GM19025 (cell line): ENCODE measurements at regions not wholly inside any gene's neighbourhood (a gene's known extent, or its start where the extent isn't known, plus 50 kb on each side); places are given as distances from the start of the nearest gene placed in this dataset.

Source experiments
- ATAC-seq: cut with Tn5 transposase; IDR thresholded peaks from one replicate; pipeline ENCODE4 v1.9.1; 2021; ENCODE audit warnings: mild to moderate bottlenecking, low read depth, moderate library complexity; ENCODE audit not compliant: unreplicated experiment

DNA sequence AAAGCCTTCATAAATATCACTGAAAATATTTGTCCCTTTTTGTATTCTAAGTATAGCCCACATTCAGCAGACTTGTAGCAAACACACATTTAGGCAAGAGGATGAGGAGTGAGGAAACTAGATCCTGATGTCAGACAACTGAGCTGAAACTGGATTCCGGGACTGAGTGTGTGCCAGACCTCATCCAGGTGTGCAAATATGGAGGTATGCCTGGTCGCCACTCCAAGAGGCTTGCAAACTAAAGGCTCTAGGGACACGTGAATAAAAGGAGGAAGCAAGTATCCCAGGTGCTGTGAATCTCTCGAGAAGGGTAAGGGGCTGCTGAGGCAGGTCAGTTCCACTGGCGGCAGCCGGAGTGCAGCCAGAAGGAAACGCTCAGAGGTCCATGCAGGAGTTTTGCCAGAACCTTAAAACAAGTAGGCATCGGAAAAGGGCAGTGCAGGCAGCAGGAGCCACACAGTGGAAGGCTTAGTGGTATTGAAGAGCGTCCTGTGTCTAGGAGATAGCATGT, 77.4 kb upstream of the ALDH1B1 start:
- no peak for ATAC-seq

DNA sequence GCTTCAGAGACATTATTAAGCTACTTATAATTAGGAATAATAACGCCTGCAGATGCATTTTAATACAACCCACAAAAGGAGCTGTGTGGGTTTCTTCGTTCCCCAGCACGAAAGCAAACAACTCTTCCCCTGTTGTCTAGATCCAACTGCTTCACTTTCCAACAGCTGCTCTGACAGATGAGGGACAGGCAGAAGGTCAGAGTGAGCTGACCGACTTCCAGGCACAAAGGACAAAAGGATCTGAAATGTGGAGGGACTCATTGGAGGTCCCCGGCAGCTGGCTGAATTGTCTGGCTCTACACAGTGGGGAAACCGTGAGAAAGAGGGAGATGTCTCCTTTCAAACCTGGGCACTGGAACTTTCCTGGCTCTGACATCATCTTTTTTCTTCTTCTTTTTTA, 79.1 kb upstream of the ALDH1B1 start:
- no peak for ATAC-seq

DNA sequence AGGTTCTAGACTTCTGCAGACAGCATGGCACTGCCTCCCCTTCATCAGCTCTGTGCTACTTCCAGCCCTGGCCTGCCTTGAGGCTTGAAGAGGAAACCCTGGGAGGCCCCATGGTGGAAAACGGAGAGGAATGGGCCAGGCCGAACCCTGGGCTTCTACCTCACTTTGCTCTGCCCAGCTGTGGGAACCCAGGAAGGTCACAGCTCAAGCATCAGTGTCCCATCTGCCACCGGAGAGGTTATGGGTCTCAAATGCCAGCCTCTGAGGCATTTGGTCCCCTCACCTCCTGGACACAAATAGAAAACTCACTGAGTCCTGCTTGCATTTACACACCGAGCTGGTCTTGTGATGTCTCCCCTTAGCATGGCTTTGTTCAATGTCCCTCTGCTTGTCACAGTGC, 80.1 kb upstream of the ALDH1B1 start:
- no peak for ATAC-seq

DNA sequence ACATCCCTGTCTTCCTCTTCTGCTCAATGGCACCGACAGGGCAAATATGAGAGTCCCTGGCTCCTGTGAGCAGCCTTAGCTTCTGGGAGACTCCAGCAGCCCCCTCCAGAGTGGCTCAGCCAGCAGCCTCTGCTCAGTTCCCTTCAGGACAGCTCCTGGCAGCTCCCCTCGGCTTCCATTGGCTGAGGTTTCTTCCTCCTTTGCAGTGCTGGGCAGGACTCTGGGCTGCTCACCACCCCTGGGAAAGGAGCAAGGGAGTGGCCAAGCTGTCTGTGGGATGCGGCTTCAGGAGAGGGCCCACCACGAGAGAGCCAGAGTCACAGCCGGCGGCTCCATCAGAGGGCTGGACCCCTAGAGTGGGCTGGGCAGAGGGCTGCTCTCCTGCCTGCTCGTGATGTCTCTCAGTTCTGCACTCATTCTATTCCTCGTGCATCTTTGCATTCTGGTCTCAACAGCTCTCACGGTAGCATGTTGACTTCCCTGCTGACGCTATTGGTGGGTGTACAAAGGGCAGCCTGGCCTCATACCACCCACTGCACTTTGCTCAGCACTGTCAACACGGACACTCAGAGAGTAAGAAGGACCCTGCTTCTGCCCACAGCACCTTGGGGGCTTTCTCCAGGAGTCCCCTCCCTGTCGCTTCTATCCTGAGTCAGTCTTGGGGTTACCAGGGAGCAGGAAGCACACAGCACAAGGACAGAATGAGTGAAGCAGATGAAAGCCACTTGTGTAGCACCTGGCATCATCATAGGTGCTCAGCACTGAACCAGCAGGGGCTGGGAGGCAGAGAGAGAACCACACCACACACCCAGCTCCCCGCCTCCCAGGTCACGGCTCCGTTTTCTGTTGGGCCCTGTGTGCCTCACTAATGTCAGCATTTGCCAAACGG, 80.9 kb upstream of the ALDH1B1 start:
- no peak for ATAC-seq

DNA sequence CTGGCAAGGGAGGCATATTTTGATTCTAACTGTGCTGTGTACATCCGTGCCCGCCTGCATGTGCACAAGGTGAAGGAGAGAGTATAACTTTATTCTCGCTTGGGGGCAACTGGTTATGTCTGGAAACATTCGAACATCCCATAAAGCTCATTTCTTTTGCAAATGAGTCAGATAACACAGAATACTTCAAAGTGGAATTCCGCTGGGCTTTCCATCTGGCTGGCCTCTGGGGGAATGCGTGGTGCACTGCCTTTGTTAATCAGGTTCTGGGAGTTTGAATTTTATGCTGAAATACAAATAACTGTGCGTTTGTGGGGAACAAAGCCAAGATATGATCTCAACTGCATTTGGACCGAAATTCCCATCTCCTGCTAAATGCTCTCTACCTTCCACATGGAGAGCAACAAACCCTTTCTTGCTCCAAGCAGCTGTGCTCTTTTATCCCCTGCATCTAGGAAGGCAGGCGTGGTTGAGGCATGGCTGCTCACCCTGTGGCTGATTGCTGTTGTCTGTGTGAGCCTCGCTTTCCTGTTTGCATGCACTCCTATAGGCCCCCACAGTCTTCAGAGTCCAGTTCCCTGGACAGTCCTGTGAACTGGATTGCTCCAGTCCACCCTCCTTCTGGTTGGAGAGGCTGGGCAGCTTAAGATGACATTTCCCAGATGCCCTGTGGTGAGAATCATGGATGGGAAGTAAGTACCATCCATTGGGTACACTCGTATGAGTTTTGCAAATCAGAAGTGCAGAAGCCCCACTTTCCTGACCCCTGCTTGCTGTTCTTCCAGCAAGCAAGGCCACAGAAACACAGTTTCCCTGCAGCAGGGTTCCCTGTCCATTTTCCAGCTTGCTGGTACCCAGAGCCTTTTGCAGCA, 82.9 kb upstream of the ALDH1B1 start:
- no peak for ATAC-seq

DNA sequence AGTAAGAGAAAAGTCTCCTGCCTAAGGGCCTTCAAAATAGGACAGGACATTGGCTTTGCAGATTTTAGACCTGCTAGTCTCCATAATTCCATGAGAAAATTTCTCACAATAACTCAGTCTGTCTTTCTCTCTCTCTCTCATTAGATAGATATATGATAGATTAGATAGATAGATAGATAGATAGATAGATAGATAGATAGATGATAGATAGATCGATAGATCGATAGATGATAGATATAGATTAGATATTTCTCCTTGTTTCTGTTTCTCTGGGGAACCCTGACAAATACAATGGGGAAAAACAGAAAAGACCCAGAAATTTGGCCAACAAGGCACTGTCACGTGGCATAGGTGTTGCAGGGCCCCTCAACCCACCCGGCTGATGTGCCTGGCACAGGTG, 84.4 kb upstream of the ALDH1B1 start:
- ATAC-seq, result no peak

DNA sequence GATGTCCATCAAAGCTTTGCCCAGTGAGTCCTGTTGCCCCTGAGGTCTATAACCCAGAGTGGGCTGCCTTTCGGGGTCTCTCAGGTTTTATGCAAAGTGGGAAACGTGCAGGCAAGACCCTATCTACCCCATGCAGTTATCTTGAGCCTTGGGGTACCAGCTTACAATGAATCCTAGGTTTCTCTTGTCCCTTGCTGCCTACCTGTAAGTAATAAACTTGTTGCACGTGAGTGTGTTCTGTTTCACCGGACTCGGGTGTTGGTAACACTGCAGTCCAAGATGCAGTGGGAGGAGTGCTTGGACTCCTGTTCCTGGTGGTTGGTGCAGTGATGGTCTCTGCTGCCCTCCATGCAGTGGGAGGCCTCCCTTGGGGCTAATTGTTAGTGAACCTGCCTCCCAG, 85.6 kb upstream of the ALDH1B1 start:
- ATAC-seq, result no peak

DNA sequence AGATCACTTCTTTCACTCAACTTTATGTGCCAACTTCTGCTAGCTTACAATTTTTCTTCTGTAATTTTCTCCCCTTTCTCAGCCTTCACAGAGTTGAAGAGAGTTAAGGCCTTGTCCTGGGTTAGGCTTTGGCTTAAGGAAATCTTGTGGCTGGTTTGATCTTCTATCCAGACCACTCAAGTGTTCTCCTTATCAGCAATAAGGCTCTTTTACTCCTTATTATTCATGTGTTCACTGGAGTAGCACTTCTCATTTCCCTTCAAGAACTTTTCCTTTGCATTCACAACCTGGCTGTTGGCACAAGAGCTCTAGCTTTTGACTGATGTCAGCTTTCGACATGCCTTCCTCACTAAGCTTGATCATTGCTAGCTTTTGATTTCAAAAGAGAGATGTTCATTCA, 86.9 kb upstream of the ALDH1B1 start:
- ATAC-seq, result no peak

DNA sequence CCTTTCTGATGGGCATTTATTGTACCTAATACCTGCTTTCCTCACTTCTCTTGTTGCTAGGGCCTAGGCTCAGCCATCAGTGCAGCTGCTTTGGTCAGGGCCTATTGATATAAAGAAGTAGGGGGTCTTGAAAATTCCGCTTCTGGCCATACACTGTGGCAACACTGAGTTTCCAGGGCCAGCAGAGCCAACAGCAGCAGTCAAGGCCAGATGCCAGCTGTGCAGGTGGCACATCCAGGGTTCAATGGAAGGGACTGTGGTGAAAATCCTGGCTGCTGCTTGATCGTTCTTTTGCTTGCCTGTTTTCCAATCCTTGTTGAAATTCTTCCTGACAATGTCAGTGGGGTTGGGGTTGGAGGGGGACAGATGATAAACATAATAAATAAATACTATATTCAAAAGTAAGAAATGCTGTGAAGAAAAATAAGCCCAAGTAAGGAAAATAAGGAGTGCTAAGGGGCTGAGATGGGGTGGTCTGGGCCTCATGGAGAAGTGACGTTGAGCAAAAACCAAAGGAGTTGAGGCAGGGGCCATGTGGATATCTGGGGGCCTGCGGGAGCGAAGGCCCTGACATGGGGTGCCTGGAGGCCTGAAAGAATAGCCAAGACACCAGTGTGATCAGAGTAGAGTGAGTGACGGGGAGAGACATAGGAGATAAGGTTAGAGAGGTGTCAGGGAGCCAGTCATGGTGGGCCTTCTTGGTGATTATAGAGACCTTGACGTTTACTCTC, 91.0 kb upstream of the ALDH1B1 start:
- ATAC-seq, result no peak

DNA sequence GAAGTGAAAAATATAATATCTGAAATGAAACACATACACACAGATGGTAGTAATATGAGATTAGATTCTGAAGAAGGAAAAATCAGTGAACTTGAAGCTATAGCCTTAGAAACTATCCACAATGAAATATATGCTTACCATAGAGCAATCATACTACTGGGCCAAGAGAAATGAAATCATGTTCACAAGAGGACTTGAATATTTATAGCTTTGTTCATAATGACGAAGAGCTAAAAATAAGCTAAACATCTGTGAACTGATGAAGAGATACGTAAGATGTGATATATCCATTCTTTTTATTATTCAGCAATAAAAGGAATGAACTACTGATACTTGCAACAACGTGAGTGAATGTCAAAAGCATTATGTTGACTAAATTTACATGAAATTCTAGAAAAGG, 92.6 kb upstream of the ALDH1B1 start:
- no peak for ATAC-seq

DNA sequence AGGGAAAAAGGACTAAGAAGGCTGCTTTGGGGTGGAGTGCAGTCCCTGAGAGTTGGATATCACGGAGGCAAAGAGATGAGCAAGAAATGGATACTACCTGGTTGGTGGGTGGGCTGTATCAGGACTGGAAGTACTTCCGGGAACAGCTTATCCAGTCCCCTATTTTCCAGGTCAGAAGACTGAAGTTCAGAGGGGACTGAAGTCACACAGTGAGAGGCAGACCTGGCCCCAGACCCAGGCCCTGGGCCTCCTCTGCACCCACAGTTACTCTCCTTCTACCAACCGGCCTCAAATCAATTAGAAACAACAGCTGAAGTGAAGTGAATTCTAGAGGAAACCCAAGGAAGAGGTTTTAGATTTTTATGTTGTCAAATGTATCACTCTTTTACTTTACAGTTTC, 93.6 kb upstream of the ALDH1B1 start:
- ATAC-seq, result no peak

DNA sequence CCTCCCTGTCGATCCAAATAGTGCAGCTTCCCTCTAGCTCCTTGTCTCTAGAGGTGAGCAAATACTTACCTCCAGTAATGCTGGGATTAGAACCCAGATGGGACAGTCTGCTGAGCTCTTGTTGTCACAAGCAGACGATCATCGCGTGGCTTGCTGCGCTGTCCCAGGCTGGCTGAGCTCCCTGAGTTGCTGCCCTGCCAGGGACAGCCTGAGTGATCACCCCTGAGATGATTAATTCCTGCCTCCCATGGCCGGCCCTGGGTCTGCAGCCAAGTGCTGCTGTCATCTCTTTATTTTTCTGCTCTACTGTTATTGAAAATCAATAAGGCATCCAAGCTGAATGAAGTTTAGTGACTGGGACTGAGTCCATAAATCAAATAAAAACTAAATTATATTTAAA, 94.0 kb upstream of the ALDH1B1 start:
- ATAC-seq, result no peak

DNA sequence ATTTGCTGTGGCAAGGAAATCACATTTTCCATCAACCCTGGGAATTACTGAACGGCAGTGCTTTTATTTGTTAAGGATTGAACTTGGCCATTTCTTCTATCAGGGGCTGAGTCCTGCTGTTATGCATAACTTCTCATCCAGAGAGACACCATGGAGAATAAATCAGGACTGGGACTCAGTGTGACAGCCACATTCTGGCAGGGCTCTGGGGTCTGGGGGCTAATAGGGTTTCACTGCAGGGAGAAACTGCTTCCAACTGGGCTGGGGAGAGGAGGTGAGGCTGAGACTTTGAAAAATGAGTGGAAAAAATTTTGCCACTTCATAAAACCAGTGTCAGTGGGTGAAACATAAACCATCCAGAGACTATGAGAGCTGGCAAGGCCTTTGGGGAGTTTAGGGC, 95.7 kb upstream of the ALDH1B1 start:
- ATAC-seq, result no peak

DNA sequence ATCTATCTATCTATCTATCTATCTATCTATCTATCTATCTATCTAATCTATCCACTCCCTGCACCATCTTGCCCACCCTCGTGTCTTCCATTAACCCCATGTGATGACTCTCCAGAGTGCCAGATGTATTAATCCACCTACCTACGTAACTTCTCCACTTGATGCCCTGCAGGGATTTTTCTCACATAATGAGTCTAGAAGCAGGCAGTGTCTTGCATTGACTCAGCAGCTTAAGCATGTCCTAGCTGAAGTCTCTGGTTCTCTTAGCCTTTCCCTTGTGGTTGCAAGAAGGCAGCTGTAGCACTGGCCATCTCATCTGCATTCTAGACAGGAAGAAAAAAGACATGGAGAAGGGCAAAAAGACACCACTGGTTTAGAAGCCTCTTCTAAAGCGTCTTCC, 96.7 kb upstream of the ALDH1B1 start:
- no peak for ATAC-seq

DNA sequence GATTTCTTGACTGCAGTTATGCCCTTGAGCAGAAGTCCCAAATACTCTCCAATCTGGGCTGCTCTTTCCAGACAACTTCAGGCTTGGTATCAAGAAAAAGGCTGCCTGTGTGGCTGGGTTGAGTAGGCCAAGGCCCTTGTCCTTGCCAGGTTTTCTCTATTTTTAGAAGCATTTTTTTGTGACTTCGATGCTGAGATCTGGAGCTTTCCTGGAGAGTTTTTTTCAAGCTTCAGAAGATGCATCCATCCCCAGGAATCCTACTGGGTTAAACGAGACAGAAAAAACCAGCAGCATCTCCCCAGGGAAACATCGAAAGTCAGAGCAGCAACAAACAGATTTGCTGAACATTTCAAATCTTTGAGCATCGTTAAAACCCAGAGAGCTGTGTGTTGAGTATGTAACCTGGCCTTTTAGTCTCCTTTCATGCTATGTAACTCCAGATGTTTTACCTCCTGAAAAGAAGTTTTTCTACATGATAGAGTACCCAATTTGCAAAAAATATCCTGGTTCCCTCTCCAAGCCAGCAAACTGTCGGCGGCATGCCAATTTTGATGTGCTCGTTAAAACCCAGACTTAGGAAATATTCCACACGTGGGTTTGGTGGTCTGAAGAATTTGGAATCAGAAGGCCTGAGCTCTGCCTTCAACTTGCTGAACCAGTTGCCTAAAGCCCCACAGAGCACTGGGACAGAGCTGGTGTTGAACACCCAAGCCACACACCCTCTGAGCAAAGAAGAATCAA, 98.1 kb upstream of the ALDH1B1 start:
- ATAC-seq, result no peak

DNA sequence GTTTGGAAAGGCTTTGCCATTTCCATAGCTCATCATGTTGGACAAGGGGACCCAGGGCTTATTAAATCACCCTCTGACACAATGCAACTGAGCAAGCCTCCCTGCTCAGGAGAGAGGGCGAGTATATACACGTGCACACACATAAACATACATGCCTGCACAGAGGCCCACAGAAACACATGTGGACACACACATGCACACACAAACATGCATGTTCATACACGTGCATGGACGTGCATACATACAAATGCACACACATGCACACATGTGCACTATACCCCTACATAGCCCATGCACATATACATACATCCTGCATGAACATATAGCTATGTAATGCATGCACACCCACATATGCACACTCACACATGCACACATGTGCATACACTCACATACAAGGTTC, 99.5 kb upstream of the ALDH1B1 start:
- no peak for ATAC-seq

DNA sequence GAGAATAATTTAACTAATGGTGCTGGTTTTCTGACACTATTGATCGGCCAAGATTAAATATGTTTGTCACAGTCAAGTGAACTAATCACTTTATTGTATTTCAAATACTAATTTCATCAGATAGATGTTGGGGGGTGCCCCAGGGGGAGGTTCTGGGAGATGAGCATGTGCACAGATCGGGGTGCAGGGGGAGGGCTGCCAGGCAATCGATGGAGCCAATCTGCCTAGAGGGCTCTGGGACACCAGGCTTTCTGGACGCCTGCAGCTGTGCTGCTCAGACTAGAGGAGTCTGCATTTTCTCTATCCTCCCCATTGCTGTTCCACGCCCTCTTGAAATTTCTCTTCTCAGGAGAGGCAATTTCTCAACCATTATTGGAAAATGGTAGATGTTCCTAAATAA, 100.0 kb upstream of the ALDH1B1 start:
- no peak for ATAC-seq

DNA sequence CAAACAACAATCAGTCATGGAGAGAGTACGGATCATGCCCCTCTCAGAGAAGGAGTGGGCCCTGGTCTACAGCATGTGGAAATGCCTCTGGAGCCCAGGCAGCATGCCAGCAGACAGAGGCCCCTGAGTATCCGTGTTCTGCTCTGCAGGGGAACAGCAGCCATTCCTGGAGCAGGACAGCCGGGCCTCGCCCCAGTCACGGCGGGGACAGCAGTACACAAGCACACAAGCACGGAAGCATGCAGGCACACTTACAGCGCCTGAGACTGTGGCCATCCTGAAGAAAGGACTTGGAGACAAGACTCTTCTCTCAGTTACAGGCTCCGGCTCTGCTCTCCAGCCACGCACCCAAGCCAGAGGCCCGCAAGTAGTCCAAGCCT, 102.6 kb upstream of the ALDH1B1 start:
- no peak for ATAC-seq

DNA sequence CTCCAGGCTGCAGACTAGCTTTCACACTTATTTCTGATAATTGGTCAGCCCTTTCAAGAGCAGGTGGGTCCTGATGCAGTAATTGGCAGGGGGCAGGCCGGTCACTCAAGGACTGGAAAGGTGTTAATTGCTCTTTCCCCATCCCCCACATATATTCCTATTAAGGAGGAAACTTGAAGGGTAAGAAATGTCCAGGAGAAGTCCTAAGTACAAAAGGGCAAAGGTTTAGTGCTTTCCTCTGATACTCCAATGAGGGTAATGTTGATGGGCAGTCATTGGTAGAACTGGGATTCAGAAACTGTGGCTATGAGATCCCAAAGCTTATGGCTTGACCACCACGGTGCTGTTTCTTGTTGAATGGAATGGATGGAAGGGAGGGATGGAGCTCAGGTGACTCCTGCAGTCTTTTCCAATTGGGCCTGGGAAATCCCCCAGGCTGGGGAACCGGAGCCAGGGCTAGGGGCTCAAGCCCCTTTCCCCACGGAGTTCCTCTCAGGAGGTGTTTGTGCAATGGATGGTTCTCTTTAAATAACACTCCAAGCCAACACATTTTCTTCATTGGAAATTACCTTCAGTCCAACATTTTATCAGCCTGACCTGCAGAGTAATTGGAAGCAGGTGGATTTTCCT, 103.2 kb upstream of the ALDH1B1 start:
- no peak for ATAC-seq

DNA sequence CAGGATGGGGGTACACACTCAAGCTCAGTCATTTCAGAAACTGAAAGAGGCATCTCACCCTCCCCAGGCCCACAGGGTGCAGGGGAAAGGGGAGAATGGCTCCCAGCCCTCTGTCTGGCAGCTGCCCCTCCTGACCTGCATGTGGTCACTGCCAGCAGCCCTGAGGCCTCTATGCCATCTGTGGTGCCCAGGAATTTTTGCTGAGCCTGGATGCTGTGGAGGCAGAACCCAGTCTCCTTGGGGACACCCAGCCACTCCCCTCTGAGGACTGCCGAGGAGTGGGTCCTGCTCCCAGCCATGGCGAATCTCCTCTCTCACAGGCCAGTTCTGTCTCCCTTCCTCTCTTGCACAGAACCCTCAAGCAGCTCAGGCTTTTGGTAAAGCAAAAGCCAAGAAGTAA, 104.0 kb upstream of the ALDH1B1 start:
- ATAC-seq, result no peak
